Left ventricle myocardium inferior (tissue), 1 donor: ENCODE measurements at regions not wholly inside any gene's neighbourhood (a gene's known extent, or its start where the extent isn't known, plus 50 kb on each side); places are given as distances from the start of the nearest gene placed in this dataset.

ENCODE experiments used
- DNase-seq: peaks from one replicate; pipeline ENCODE4 v3.0.0-alpha.2; 2020
- H3K27ac ChIP-seq: fragments of 200-600 bp; replicated peaks from 2 replicates; pipeline ENCODE4 v1.8.0; 2021
- H3K27me3 ChIP-seq: fragments of 200-600 bp; 2 replicates; pipeline ENCODE4 v1.8.0; 2021; ENCODE audit warnings: low read depth
- H3K36me3 ChIP-seq: fragments of 200-600 bp; 2 replicates; pipeline ENCODE4 v1.8.0; 2021
- H3K4me1 ChIP-seq: fragments of 200-600 bp; 2 replicates; pipeline ENCODE4 v1.8.0; 2021
- H3K4me3 ChIP-seq: fragments of 200-600 bp; 2 replicates; pipeline ENCODE4 v1.8.0; 2021; ENCODE audit warnings: mild to moderate bottlenecking, moderate library complexity
- H3K9me3 ChIP-seq: fragments of 200-600 bp; replicated peaks from 2 replicates; pipeline ENCODE4 v1.8.0; 2021
- intact Hi-C: fragments of 100-400 bp; cut with micrococcal nuclease; formaldehyde crosslinking; loops from one replicate; pipeline ENCODE4 v1.11.0; 2022
- TF ChIP-seq, protein P1 (sequence below): fragments of 200-600 bp; IDR thresholded peaks from 2 replicates; pipeline ENCODE4 v1.8.0; 2021; ENCODE audit warnings: antibody characterized with exemption, mild to moderate bottlenecking, borderline replicate concordance
- donor health status: DM: no; HTN: yes; CAD: no; lungs with severe emphysema.

- DNase-seq, result no peak
- Histone ChIP-seq H3K27ac (no peak overlapping the region), H3K4me1 (no peaks in the 10 kb centered on the region), H3K4me3 (no peak overlapping the region), H3K36me3 (no peaks in the 10 kb centered on the region), H3K27me3 (no peaks in the 10 kb centered on the region), H3K9me3 (no peaks in the 10 kb centered on the region)
- TF ChIP-seq, protein P1, sequence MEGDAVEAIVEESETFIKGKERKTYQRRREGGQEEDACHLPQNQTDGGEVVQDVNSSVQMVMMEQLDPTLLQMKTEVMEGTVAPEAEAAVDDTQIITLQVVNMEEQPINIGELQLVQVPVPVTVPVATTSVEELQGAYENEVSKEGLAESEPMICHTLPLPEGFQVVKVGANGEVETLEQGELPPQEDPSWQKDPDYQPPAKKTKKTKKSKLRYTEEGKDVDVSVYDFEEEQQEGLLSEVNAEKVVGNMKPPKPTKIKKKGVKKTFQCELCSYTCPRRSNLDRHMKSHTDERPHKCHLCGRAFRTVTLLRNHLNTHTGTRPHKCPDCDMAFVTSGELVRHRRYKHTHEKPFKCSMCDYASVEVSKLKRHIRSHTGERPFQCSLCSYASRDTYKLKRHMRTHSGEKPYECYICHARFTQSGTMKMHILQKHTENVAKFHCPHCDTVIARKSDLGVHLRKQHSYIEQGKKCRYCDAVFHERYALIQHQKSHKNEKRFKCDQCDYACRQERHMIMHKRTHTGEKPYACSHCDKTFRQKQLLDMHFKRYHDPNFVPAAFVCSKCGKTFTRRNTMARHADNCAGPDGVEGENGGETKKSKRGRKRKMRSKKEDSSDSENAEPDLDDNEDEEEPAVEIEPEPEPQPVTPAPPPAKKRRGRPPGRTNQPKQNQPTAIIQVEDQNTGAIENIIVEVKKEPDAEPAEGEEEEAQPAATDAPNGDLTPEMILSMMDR, result no peak
- intact Hi-C loops, result no loop called here
These were observed 105.2 kb downstream of the RBM43 start for GRCh38 chr2:151156431-151156830.

GRCh38 chr2:151153601-151154000 is 108.1 kb downstream of the RBM43 start:
- H3K36me3 ChIP-seq, result no peaks in the 10 kb centered on the region
- TF ChIP-seq, protein P1, result no peak
- DNase-seq, result no peak
- H3K4me1 ChIP-seq, result no peaks in the 10 kb centered on the region
- no peaks in the 10 kb centered on the region for H3K9me3 ChIP-seq
- H3K27ac ChIP-seq, result no peak overlapping the region
- H3K4me3 ChIP-seq, result no peak overlapping the region
- intact Hi-C loops, result no loop called here
- H3K27me3 ChIP-seq, result no peaks in the 10 kb centered on the region

- no peak for DNase-seq
- intact Hi-C loops, result no loop called here
- Histone ChIP-seq H3K27ac (no peak overlapping the region), H3K4me1 (no peaks in the 10 kb centered on the region), H3K4me3 (no peak overlapping the region), H3K9me3 (no peaks in the 10 kb centered on the region), H3K27me3 (no peaks in the 10 kb centered on the region), H3K36me3 (no peaks in the 10 kb centered on the region)
- TF ChIP-seq, protein P1, result no peak
These were observed 111.0 kb downstream of the RBM43 start for GRCh38 chr2:151150331-151151320.

GRCh38 chr2:151138507-151138906 is 123.2 kb downstream of the RBM43 start:
- TF ChIP-seq, protein P1, result no peak
- Histone ChIP-seq H3K9me3 (no peaks in the 10 kb centered on the region), H3K27ac (no peak overlapping the region), H3K4me3 (no peak overlapping the region), H3K36me3 (no peaks in the 10 kb centered on the region), H3K27me3 (no peaks in the 10 kb centered on the region), H3K4me1 (no peaks in the 10 kb centered on the region)
- DNase-seq, result no peak
- intact Hi-C loops, result no loop called here

- Histone ChIP-seq H3K4me1 (no peaks in the 10 kb centered on the region), H3K4me3 (no peak overlapping the region), H3K27ac (no peak overlapping the region), H3K9me3 (no peaks in the 10 kb centered on the region), H3K36me3 (no peaks in the 10 kb centered on the region), H3K27me3 (no peaks in the 10 kb centered on the region)
- TF ChIP-seq, protein P1, result no peak
- intact Hi-C loops, result no loop called here
- DNase-seq, result no peak
These were observed 124.1 kb downstream of the RBM43 start for GRCh38 chr2:151137526-151137925.
